Vagina (tissue), 2 donors: ENCODE measurements at regions not wholly inside any gene's neighbourhood (a gene's known extent, or its start where the extent isn't known, plus 50 kb on each side); places are given as distances from the start of the nearest gene placed in this dataset.

ENCODE experiments used
- DNase-seq, 2 donors: peaks; one replicate each; pipeline ENCODE4 v3.0.0-alpha.2; 2017; ENCODE audit errors: extremely low spot score in 2 of 2
- H3K27ac ChIP-seq: fragments of 200-600 bp; sonication (generic); one replicate; pipeline ENCODE4 v1.5.1; 2019
- H3K27me3 ChIP-seq: fragments of 200-600 bp; sonication (generic); one replicate; pipeline ENCODE4 v1.5.1; 2019
- H3K36me3 ChIP-seq, 2 donors: fragments of 200-600 bp; sonication (generic); one replicate each; pipeline ENCODE4 v1.5.1; 2017 to 2019
- H3K4me1 ChIP-seq: fragments of 200-600 bp; sonication (generic); one replicate; pipeline ENCODE4 v1.5.1; 2019
- H3K4me3 ChIP-seq, 2 donors: fragments of 200-600 bp; sonication (generic); 1 replicate in 1 of 2; 2 replicates in 1 of 2; pipeline ENCODE4 v1.5.1; 2016 to 2019
- H3K9me3 ChIP-seq: fragments of 200-600 bp; sonication (generic); one replicate; pipeline ENCODE4 v1.5.1; 2019
- CTCF ChIP-seq, 3 experiments: fragments of 450-650 bp in 2 of 3; fragments of 200-600 bp in 1 of 3; sonication (generic) in 1 of 3; IDR thresholded peaks; one replicate each; pipeline ENCODE4 v1.5.1; 2017 to 2019; ENCODE audit warnings: antibody characterized with exemption in 3 of 3, mild to moderate bottlenecking in 2 of 3, moderate library complexity in 2 of 3
- POLR2A ChIP-seq, 2 donors: fragments of 450-650 bp; IDR thresholded peaks; one replicate each; pipeline ENCODE4 v1.6.1; 2017; ENCODE audit warnings: antibody characterized with exemption in 2 of 2, mild to moderate bottlenecking in 2 of 2, moderate library complexity in 2 of 2
- POLR2AphosphoS5 ChIP-seq, 2 donors: sonication (generic); formaldehyde crosslinking; IDR thresholded peaks; one replicate each; pipeline ENCODE4 v1.9.0; 2017; ENCODE audit warnings: antibody characterized with exemption in 2 of 2, mild to moderate bottlenecking in 2 of 2, low read depth in 1 of 2; ENCODE audit not compliant: insufficient read depth in 1 of 2
- intact Hi-C: fragments of 100-400 bp; cut with DNase I; formaldehyde crosslinking; loops from one replicate; pipeline ENCODE4 v1.15.1; 2023

GRCh38 chr20:60268491-60268890 is 310.3 kb downstream of the CDH26 start:
- intact Hi-C loops, result no loop called here
- no peaks in the 10 kb centered on the region for H3K27me3 ChIP-seq

GRCh38 chr20:60269573-60270162 is 311.4 kb downstream of the CDH26 start:
- H3K36me3 ChIP-seq, result no peaks in the 10 kb centered on the region
- no peaks in the 10 kb centered on the region for H3K4me1 ChIP-seq
- DNase-seq, result no peak
- H3K27me3 ChIP-seq, result no peaks in the 10 kb centered on the region
- TF ChIP-seq CTCF (IDR thresholded peaks at IDR 0.05) (no peak), POLR2AphosphoS5 (IDR thresholded peaks at IDR 0.05; ENCODE audit: insufficient read depth in 1 of 2, low read depth in 1 of 2) (no peak), POLR2A (IDR thresholded peaks at IDR 0.05) (no peak)
- no peak overlapping the region for H3K27ac ChIP-seq
- no peak overlapping the region for H3K4me3 ChIP-seq
- no peaks in the 10 kb centered on the region for H3K9me3 ChIP-seq
- intact Hi-C loops, result no loop called here

More at GRCh38 chr20:60268491-60268890, 310.3 kb downstream of the CDH26 start:
- TF ChIP-seq POLR2A (IDR thresholded peaks at IDR 0.05) (no peak), CTCF (IDR thresholded peaks at IDR 0.05) (no peak), POLR2AphosphoS5 (IDR thresholded peaks at IDR 0.05; ENCODE audit: insufficient read depth in 1 of 2, low read depth in 1 of 2) (no peak)
- H3K9me3 ChIP-seq, result no peaks in the 10 kb centered on the region
- H3K4me1 ChIP-seq, result no peaks in the 10 kb centered on the region
- H3K36me3 ChIP-seq, result no peaks in the 10 kb centered on the region
- H3K27ac ChIP-seq, result no peak overlapping the region
- no peak overlapping the region for H3K4me3 ChIP-seq
- DNase-seq, result no peak

GRCh38 chr20:60270341-60270740 is 312.1 kb downstream of the CDH26 start:
- Histone ChIP-seq H3K27me3 (no peaks in the 10 kb centered on the region), H3K27ac (no peak overlapping the region), H3K9me3 (no peaks in the 10 kb centered on the region), H3K4me1 (no peaks in the 10 kb centered on the region), H3K36me3 (no peaks in the 10 kb centered on the region), H3K4me3 (no peak overlapping the region)
- no peak for DNase-seq
- intact Hi-C loops, result no loop called here
- TF ChIP-seq CTCF (IDR thresholded peaks at IDR 0.05) (no peak), POLR2A (IDR thresholded peaks at IDR 0.05) (no peak), POLR2AphosphoS5 (IDR thresholded peaks at IDR 0.05; ENCODE audit: insufficient read depth in 1 of 2, low read depth in 1 of 2) (no peak)

- no peak for DNase-seq
- H3K27ac ChIP-seq, result no peak overlapping the region
- TF ChIP-seq CTCF (IDR thresholded peaks at IDR 0.05), result no peak
- no peak for TF ChIP-seq POLR2AphosphoS5 (IDR thresholded peaks at IDR 0.05; ENCODE audit: insufficient read depth in 1 of 2, low read depth in 1 of 2)
- TF ChIP-seq POLR2A (IDR thresholded peaks at IDR 0.05), result no peak
- H3K9me3 ChIP-seq, result no peaks in the 10 kb centered on the region
- intact Hi-C loops, result no loop called here
- no peaks in the 10 kb centered on the region for H3K27me3 ChIP-seq
- H3K4me3 ChIP-seq, result no peak overlapping the region
- no peaks in the 10 kb centered on the region for H3K4me1 ChIP-seq
- no peaks in the 10 kb centered on the region for H3K36me3 ChIP-seq
Measured at GRCh38 chr20:60271597-60271996, 313.4 kb downstream of the CDH26 start.

GRCh38 chr20:60272790-60273189 is 314.6 kb downstream of the CDH26 start:
- Histone ChIP-seq H3K4me3 (no peak overlapping the region), H3K36me3 (no peaks in the 10 kb centered on the region), H3K9me3 (no peaks in the 10 kb centered on the region), H3K4me1 (no peaks in the 10 kb centered on the region), H3K27me3 (no peaks in the 10 kb centered on the region), H3K27ac (no peak overlapping the region)
- no peak for TF ChIP-seq POLR2AphosphoS5 (IDR thresholded peaks at IDR 0.05; ENCODE audit: insufficient read depth in 1 of 2, low read depth in 1 of 2)
- TF ChIP-seq CTCF (IDR thresholded peaks at IDR 0.05), result no peak
- TF ChIP-seq POLR2A (IDR thresholded peaks at IDR 0.05), result no peak
- no peak for DNase-seq
- intact Hi-C loops, result no loop called here
